Putamen (tissue), 1 donor: ENCODE measurements at regions not wholly inside any gene's neighbourhood (a gene's known extent, or its start where the extent isn't known, plus 50 kb on each side); places are given as distances from the start of the nearest gene placed in this dataset.

Experiments
- DNase-seq: peaks from one replicate; pipeline ENCODE4 v3.0.0-alpha.2; 2016; ENCODE audit warnings: low spot score

- no peak for DNase-seq
These were observed 1031.5 kb upstream of the CNTNAP5 start for GRCh38 chr2:122993592-122993991.

GRCh38 chr2:122999258-122999657 is 1025.8 kb upstream of the CNTNAP5 start:
- DNase-seq = no peak

DNA sequence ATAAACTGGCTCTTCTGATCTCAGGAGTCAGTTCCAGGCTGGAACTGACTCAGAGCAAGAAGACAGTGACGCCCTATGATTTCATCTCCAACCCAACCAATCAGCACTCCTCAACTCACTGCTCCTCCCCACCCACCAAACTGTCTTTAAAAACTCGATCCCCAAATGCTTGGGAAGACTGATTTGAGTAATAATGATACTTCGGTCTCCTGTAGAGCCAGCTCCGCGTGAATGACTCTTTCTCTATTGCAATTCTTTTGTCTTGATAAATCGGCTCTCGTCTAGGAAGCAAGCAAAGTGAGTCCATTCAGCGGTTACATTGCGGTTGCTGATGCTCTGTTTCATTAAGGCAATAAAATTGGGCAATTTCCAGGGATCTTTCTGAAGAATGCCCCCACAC is 1025.3 kb upstream of the CNTNAP5 start:
- no peak for DNase-seq

DNA sequence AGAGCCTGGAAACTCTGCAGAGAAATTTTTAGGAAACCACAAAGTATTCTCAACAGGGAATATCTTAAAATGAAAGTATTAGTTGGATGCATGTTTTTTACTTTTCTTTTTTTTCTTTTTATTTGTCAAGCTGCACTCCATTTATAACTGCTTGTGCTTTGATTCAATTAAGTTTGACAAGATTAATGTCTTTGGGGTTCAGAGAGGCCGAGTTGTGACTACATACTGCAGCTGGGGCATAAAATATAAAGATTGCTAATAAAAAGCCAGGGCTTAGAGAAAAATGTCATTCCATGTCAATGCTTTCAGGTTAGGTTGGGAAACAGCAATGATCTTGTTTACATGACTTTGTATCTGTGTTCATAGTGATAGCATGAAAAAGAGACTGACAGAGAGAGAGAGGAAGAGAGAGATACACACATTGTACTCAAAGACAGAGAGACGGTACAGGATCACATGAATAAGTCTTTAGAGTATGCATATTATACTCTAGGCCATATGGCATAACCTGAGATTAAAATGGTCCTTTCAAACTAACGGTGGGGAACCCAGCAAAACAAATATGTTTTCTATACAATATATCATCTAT is 1022.3 kb upstream of the CNTNAP5 start:
- DNase-seq = no peak

DNA sequence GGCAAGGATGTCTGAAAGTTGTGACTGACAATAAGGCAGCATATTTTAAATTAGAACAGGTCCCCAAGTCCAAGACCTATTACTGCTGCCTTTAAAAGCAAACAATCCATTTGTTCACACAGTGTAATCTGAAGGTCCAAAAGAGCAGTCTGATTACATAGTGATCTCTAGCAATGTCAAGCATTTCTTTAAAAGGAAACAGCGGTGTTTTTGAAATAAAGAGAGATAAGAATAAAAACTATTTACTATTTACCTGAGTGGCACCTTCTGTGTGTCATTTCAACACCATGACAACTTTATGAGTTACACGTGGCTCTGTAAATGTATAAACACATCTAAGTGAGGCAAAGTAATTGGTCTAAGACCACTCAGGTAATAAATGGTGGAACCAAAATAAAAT is 1009.9 kb upstream of the CNTNAP5 start:
- DNase-seq = no peak

GRCh38 chr2:123035541-123035940 is 989.5 kb upstream of the CNTNAP5 start:
- no peak for DNase-seq

- DNase-seq = no peak
These were observed 988.8 kb upstream of the CNTNAP5 start for GRCh38 chr2:123036300-123036699.

DNA sequence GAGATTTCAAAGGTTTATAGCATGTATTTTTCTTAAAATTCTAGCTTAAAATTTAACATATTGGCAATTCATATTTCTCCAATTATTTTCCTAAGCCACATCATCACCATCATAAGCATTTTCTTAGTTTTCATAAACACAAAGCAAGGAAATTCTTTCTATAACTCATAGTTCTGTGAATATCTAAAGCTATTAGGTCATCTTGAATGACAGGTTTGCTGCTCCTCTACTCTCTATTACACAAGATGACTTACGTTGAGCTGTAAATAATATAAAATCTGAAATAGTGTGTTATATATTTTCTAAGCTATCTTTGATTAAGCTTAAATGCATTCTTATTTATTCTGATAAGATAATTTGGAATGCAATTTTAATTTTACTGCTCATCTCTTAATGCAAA is 984.6 kb upstream of the CNTNAP5 start:
- DNase-seq = no peak

DNA sequence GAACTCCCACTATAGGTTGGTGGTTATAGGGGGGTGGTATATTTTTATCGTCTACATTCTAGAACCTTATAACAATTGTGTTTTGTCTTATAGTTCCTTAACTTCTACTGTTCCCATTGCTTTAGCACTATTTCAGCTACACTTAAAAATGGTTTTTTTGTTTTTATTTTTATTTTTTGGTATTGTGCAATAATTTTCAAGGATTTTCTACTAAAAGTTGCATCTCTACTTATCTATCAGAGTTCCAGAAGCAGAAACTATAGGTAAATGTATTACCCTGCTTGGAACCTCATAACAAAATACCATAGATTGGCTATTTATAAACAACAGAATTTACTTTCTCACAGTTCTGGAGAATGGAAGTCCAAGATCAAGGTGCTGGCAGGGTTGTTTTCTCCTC is 981.6 kb upstream of the CNTNAP5 start:
- no peak for DNase-seq

- no peak for DNase-seq
These were observed 979.4 kb upstream of the CNTNAP5 start for GRCh38 chr2:123045713-123046112.

GRCh38 chr2:123047186-123047585 is 977.9 kb upstream of the CNTNAP5 start:
- DNase-seq = no peak

- no peak for DNase-seq
These were observed 974.0 kb upstream of the CNTNAP5 start for GRCh38 chr2:123051136-123051535.

DNA sequence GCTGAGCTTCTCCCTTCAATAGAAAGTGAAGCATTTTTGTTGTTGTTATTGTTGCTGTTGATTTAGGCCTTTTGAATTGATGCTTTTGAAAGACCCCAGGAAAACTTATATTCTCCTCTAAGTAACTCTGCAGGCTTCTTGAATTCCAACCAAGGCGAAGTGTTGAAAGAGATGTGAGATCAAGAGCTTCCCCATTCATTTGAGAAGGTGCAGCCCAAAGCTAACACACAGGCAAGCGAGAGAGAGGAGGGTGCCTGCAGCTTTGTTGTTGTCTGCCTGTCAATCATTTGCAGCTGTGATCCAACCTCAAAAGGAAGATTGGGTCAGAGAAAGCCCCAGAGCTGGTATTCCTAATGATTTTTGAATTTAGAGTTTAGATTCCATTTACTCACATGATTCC is 963.6 kb upstream of the CNTNAP5 start:
- no peak for DNase-seq

- no peak for DNase-seq
These were observed 951.7 kb upstream of the CNTNAP5 start for GRCh38 chr2:123073371-123073770.

DNA sequence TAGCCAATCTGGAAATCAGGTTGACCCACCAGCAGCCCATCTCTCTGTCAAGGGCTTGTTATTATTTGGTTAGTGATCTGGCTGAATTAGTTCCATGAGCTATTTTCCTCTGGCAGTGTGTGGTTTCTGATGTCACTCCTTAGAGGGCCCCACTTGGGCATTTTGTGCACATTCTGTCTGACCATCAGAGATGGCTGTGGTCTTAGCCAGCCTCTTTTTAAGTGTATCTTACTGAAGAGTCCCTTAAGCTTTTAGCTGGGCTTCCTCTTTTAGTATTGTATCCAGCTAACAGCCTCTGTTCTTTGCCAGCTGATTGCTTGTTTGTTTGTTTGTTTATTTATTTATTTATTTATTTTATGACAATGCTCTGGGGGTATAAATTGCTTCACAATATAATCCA is 951.1 kb upstream of the CNTNAP5 start:
- DNase-seq = no peak

DNA sequence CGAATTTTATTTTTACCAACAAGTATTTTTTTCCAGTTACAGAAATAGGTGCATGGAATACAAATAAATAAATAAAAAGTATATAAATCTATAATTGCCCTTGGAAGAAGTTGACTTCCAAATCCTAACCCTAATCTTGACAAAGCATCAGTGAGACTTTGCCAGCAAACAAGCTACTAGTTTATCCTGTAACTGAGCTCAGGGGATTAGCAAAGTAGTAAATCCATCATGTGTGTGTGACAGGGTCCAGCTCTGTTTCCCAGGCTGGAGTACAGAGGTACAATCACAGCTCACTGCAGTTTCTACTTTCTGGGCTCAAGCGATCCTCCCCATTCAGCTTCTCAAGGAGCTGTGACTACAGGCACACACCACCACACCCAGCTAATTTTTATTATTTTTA is 948.0 kb upstream of the CNTNAP5 start:
- DNase-seq = no peak

- DNase-seq = no peak
These were observed 944.8 kb upstream of the CNTNAP5 start for GRCh38 chr2:123080331-123080730.

DNA sequence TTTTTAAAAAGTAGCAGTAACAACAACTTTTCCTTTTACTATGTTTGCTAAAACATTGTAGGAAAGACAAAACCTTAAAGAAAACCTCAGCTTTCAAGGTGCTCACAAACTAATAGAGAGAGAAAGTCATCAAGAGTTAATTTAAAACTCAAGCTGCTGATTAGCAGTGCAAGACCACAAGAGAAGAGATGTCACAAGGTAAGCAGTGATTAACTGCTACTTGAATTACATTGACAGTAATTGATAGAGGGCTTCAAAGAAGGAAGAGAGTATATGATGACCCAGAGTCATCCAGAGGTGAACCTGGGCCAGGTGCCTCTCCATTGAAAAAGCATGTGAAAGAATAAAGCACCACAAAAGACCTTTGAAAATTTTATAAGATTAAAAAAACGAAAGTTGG is 939.6 kb upstream of the CNTNAP5 start:
- DNase-seq = no peak

- DNase-seq = no peak
These were observed 938.3 kb upstream of the CNTNAP5 start for GRCh38 chr2:123086613-123087385.

DNA sequence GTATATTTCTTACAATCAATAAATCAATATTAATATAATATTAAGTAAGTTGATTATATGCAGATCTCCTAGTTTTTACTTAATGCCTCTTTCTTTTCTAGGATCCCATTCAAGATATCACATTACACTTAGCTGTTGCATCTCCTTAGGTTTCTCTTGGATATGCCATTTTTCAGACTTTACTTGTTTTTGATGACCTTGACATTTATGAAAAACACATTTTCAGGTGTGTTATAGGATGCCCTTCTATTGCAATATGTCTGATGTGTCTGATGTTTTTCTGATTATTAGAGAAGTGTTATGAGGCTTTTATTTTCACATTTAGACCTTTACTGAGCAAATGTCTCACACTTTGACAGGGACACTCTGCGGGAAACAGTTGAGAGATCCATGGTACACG is 933.6 kb upstream of the CNTNAP5 start:
- no peak for DNase-seq

DNA sequence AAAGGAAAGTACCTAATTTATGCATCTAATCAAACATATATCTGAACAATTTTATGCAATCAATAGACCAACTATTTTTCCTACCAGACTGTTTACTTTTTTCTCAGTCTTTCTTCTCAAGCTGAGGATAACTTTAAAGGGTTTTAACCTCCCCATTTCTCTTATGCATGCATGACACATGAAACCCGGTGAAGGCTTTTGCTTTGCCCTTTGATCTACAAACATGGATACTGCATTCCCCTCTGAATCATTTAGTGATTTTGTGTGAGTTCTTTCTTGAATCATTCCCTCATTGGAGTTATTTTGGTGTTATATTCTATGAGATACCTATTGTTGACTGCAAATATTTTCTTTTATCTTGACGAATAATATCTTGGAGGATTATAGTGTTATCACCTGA is 931.9 kb upstream of the CNTNAP5 start:
- DNase-seq = no peak

GRCh38 chr2:123095219-123095835 is 929.8 kb upstream of the CNTNAP5 start:
- no peak for DNase-seq

DNA sequence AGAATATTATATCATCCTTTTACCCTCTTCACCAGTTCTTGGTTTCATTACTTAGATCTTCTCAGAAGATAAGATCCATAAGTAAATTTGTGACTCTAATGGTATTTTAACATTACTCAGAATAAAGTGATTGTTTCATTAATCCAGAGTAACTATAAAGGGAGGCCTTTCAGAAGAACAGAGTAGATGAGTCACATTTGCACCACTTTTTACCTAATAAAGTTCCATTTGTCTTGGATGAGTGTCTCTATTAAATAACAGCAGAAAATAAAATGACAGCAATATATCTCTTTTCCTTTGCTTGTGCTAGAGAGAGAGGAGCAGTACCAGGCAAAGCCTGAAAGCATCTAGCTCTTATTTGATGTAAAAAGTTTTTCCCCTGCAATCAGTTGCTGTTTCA is 926.5 kb upstream of the CNTNAP5 start:
- DNase-seq = no peak

- no peak for DNase-seq
These were observed 923.7 kb upstream of the CNTNAP5 start for GRCh38 chr2:123101434-123101833.
